ENCODE measurements at regions not wholly inside any gene's neighbourhood (a gene's known extent, or its start where the extent isn't known, plus 50 kb on each side); places are given as distances from the start of the nearest gene placed in this dataset.

GRCh38 chr1:100810360-100810759 is 84.3 kb downstream of the EXTL2 start:
- TF ChIP-seq CTCF (conservative IDR thresholded peaks at IDR 0.05; ENCODE audit: low read length), result no peak
- TF ChIP-seq EZH2phosphoT487 (IDR thresholded peaks at IDR 0.05; ENCODE audit: borderline replicate concordance, low read depth, low read length), result no peak

Measured in OCI-LY7 (cell line).